Lung (tissue), 11 donors: ENCODE measurements at regions not wholly inside any gene's neighbourhood (a gene's known extent, or its start where the extent isn't known, plus 50 kb on each side); places are given as distances from the start of the nearest gene placed in this dataset.

Experiments used
- ATAC-seq: fragments of 200-7000 bp; cut with Tn5 transposase; one replicate; pipeline ENCODE4 v1.9.1; 2020; ENCODE audit warnings: moderate number of reproducible peaks; ENCODE audit not compliant: insufficient read depth, low FRiP score
- DNase-seq, 3 donors: peaks; one replicate each; pipeline ENCODE4 v3.0.0-alpha.2; 2013 to 2017
- H3K27ac ChIP-seq, 2 donors: one replicate each; pipeline ENCODE4 v1.5.1; 2013; ENCODE audit warnings: mild to moderate bottlenecking in 2 of 2, moderate library complexity in 2 of 2, control low read depth in 1 of 2, inconsistent platforms in 1 of 2, low read depth in 1 of 2, low read length in 1 of 2
- H3K27me3 ChIP-seq, 3 donors: one replicate each; pipeline ENCODE4 v1.5.1; 2013; ENCODE audit warnings: low read length in 2 of 3; ENCODE audit not compliant: control insufficient read depth in 3 of 3, insufficient read depth in 3 of 3
- H3K36me3 ChIP-seq, 4 donors: one replicate each; pipeline ENCODE4 v1.5.1; 2013; ENCODE audit warnings: low read length in 4 of 4, mild to moderate bottlenecking in 1 of 4, moderate library complexity in 1 of 4; ENCODE audit not compliant: control insufficient read depth in 4 of 4, insufficient read depth in 4 of 4
- H3K4me1 ChIP-seq, 5 donors: one replicate each; pipeline ENCODE4 v1.5.1; 2013; ENCODE audit warnings: low read length in 5 of 5, mild to moderate bottlenecking in 2 of 5, moderate library complexity in 1 of 5; ENCODE audit not compliant: control insufficient read depth in 5 of 5, insufficient read depth in 5 of 5
- H3K4me3 ChIP-seq: one replicate; pipeline ENCODE4 v1.5.1; 2013; ENCODE audit warnings: mild to moderate bottlenecking, control low read depth, moderate library complexity
- H3K9ac ChIP-seq, 2 donors: one replicate each; pipeline ENCODE4 v1.5.1; 2013; ENCODE audit warnings: low read length in 2 of 2, control low read depth in 1 of 2; ENCODE audit not compliant: insufficient read depth in 1 of 2
- H3K9me3 ChIP-seq, 4 donors: one replicate each; pipeline ENCODE4 v1.5.1; 2013; ENCODE audit warnings: low read length in 3 of 4, mild to moderate bottlenecking in 1 of 4, moderate library complexity in 1 of 4; ENCODE audit not compliant: control insufficient read depth in 4 of 4, insufficient read depth in 3 of 4
- WGBS, 2 donors: extraction: QIAGEN DNeasy Blood & Tissue Kit; methylation state at CpG; one replicate each; pipeline ENCODE4 v1.1.7; 2013; 5-methylcytosine and 5-hydroxymethylcytosine counted together
- TF ChIP-seq, protein P1 (sequence below): IDR thresholded peaks from 2 replicates; pipeline ENCODE4 v1.5.1; 2012; ENCODE audit warnings: mild to moderate bottlenecking; ENCODE audit errors: control extremely low read depth, extremely low read depth
- donor health status: control.
- donor health status: control.
- donor health status: Bipolar disorder and iron deficiency.
- donor health status: healthy.
- donor health status: DM: yes; HTN: yes; CAD: no.

DNA sequence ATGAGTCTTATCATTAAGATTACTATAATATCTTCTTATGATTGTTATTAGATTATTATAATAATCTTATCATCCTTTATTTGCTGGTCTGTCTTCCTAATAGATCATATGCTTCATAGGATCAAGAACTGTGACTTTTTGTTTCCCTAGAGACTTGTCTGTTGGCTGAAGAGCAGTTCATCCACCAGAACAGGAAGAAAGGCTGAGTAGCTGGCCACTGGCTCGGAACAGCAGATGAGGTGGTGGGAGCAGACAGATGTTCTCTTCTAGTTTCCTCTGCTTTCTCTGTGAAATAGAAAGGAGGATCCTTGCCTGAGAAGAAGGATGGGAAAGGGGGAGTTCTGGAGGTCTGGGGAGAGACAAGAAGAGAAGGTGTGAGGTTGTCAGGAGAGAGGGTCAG, 120.0 kb downstream of the CCNA1 start:
- 93 to 96% methylated on average over 1 of the region's 1 CpG for WGBS, 2 donors

DNA sequence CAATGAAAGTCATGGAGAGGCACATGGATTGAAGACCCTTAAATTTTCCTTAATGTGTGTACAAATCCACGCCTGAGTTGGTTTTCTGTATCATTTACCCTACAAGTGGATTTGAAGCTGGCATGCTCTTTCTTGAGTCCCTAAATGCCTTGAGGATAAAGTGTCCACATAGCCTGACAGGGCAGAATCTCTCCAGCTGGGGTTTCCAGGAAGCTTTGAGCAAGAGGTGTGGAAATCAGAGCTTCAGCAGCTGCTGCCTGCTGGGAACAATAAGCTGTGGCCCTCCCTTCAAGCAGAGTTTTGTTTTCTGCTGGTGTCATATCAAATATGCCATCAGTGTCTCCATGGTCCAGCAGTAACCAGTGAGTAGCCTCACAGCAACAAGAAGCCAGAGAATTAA, 120.3 kb upstream of the SERTM1 start:
- Histone ChIP-seq H3K27ac (no peak overlapping the region), H3K9me3 (no peaks in the 10 kb centered on the region), H3K4me3 (no peak overlapping the region), H3K36me3 (no peaks in the 10 kb centered on the region), H3K27me3 (no peaks in the 10 kb centered on the region), H3K4me1 (no peaks in the 10 kb centered on the region), H3K9ac (no peak overlapping the region)
- 87 to 90% methylated on average over 1 of the region's 1 CpG for WGBS, 2 donors
- DNase-seq (no peak), ATAC-seq (no peak)
- TF ChIP-seq, protein P1, sequence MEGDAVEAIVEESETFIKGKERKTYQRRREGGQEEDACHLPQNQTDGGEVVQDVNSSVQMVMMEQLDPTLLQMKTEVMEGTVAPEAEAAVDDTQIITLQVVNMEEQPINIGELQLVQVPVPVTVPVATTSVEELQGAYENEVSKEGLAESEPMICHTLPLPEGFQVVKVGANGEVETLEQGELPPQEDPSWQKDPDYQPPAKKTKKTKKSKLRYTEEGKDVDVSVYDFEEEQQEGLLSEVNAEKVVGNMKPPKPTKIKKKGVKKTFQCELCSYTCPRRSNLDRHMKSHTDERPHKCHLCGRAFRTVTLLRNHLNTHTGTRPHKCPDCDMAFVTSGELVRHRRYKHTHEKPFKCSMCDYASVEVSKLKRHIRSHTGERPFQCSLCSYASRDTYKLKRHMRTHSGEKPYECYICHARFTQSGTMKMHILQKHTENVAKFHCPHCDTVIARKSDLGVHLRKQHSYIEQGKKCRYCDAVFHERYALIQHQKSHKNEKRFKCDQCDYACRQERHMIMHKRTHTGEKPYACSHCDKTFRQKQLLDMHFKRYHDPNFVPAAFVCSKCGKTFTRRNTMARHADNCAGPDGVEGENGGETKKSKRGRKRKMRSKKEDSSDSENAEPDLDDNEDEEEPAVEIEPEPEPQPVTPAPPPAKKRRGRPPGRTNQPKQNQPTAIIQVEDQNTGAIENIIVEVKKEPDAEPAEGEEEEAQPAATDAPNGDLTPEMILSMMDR: no peak

More for the DNA sequence above, 120.0 kb downstream of the CCNA1 start:
- Histone ChIP-seq H3K9ac (no peak overlapping the region), H3K36me3 (no peaks in the 10 kb centered on the region), H3K4me1 (no peaks in the 10 kb centered on the region), H3K27ac (no peak overlapping the region), H3K4me3 (no peak overlapping the region), H3K9me3 (no peaks in the 10 kb centered on the region), H3K27me3 (no peaks in the 10 kb centered on the region)
- ATAC-seq: no peak
- DNase-seq: no peak
- TF ChIP-seq, protein P1: no peak

DNA sequence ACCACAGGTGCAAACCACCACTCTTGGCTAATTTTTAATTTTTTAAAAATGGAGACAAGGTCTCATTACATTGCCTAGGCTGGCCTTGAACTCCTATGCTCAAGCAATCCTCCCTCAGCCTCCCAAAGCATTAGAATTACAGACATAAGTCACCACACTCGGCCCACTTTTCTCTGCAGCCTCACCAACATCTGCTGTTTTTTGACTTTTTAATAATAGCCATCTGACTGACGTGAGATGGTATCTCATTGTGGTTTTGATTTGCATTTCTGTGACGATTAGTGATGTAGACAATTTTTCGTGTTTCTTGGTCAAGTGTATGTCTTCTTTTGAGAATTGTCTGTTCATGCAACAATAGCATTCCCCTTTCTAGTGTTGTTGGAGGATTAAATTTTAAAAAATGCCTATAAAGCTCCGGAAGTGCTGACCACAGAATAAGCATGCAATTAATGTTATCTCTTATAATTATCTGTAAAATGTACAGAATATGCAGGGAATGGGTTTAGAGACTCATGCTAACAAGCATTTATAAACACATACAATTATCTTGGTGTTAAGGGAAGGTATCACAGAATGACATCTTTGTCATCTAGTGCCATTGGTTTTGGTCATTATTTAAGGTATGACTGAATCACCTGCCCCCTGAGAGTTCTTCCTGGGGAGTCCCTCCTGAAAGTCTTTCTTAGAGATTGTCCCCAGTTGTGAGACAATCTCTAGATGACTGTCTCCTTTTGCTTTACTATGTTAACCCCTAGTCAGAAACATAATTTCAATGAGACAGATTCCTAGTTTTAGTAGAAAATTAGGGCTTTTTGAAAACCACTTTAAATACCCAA, 118.5 kb upstream of the SERTM1 start:
- no peaks in the 10 kb centered on the region for H3K36me3 ChIP-seq
- H3K27me3 ChIP-seq: no peaks in the 10 kb centered on the region
- H3K9ac ChIP-seq: no peak overlapping the region
- WGBS, 2 donors: 78% methylated on average over 5 of the region's 5 CpGs
- TF ChIP-seq, protein P1: no peak
- ATAC-seq (no peak), DNase-seq (no peak)
- H3K4me3 ChIP-seq: no peak overlapping the region
- H3K27ac ChIP-seq: no peak overlapping the region
- H3K4me1 ChIP-seq: no peaks in the 10 kb centered on the region
- no peaks in the 10 kb centered on the region for H3K9me3 ChIP-seq
